NB4 (cell line): ENCODE measurements at regions not wholly inside any gene's neighbourhood (a gene's known extent, or its start where the extent isn't known, plus 50 kb on each side); places are given as distances from the start of the nearest gene placed in this dataset.

Experiments used
- DNase-seq: peaks from one replicate; pipeline ENCODE4 v3.0.0; 2010; ENCODE audit warnings: low read depth
- H3K4me3 ChIP-seq: one replicate; pipeline ENCODE4 v1.5.1; 2011; ENCODE audit warnings: mild to moderate bottlenecking, low read depth, low read length, moderate library complexity
- CTCF ChIP-seq: IDR thresholded peaks from one replicate; pipeline ENCODE4 v1.5.1; 2012; ENCODE audit warnings: low read depth, low read length
- MYC ChIP-seq: IDR thresholded peaks from 2 replicates; pipeline ENCODE4 v1.6.1; 2011; ENCODE audit warnings: low read depth, low read length
- POLR2A ChIP-seq: IDR thresholded peaks from 2 replicates; pipeline ENCODE4 v1.6.1; 2011; ENCODE audit warnings: mild to moderate bottlenecking; ENCODE audit not compliant: insufficient read length; ENCODE audit errors: extremely low read depth
- TF ChIP-seq, protein P1 (sequence below): IDR thresholded peaks from 2 replicates; pipeline ENCODE4 v1.6.1; 2011; ENCODE audit warnings: low read depth, low read length

DNA sequence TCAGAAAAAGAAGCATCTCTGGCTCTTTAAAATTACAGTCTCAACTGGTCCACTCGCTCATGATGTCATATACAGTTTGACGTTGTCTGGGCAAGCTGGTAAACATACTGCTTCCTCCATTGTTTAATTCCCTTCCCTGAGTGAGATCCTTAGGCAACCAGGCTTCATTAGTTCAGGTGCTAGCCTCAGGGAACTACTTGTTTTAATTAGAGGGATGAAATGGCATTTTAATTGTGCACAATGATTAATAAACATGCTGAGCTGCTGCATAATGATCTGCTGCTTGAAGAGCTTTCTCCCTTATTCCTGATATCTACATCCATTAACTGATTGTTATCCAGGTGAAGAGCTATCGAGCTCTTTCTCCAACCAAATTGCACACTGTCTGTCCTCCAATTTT is 195.6 kb upstream of the ETAA1 start:
- H3K4me3 ChIP-seq, result no peak overlapping the region
- no peak for TF ChIP-seq CTCF
- no peak for TF ChIP-seq MYC
- TF ChIP-seq POLR2A, result no peak
- TF ChIP-seq, protein P1, sequence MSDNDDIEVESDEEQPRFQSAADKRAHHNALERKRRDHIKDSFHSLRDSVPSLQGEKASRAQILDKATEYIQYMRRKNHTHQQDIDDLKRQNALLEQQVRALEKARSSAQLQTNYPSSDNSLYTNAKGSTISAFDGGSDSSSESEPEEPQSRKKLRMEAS, result no peak
- DNase-seq, result no peak

GRCh38 chr2:67204349-67204748 is 192.8 kb upstream of the ETAA1 start:
- no peak overlapping the region for H3K4me3 ChIP-seq
- TF ChIP-seq MYC (no peak), POLR2A (no peak), CTCF (no peak)
- TF ChIP-seq, protein P1, result no peak
- DNase-seq, result no peak

- H3K4me3 ChIP-seq, result no peak overlapping the region
- DNase-seq, result no peak
- TF ChIP-seq POLR2A (no peak), CTCF (no peak), MYC (no peak)
- TF ChIP-seq, protein P1, result no peak
Observed at GRCh38 chr2:67208887-67209500, 188.1 kb upstream of the ETAA1 start.

- DNase-seq, result no peak
- no peak overlapping the region for H3K4me3 ChIP-seq
- TF ChIP-seq POLR2A (no peak), CTCF (no peak), MYC (no peak)
- TF ChIP-seq, protein P1, result no peak
Observed at GRCh38 chr2:67210430-67210829, 186.7 kb upstream of the ETAA1 start.

GRCh38 chr2:67212203-67212602 is 184.9 kb upstream of the ETAA1 start:
- no peak for DNase-seq
- no peak overlapping the region for H3K4me3 ChIP-seq
- TF ChIP-seq, protein P1, result no peak
- no peak for TF ChIP-seq CTCF
- TF ChIP-seq MYC, result no peak
- no peak for TF ChIP-seq POLR2A

DNA sequence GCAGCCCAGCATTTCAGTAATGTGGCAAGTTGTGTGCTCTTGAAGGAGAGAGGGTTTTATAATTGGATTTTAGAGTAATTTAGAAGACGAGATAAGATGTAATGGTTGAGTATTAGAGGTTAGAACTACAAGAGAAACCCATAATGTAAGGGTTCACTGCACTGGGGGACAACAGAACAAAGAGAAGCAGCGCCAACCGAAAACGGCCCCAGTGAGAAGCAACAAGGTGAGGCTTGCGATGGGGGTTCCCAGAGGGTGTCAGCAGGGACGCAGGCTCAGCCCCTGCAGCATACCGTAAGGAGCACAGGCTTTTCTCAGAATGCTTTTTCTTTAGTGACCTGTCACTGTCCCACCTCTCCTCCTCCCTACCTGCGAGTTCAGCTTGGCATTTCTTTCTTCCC is 183.9 kb upstream of the ETAA1 start:
- TF ChIP-seq POLR2A (no peak), CTCF (no peak), MYC (no peak)
- TF ChIP-seq, protein P1, result no peak
- H3K4me3 ChIP-seq, result no peak overlapping the region
- DNase-seq, result no peak
